Lung (tissue), 11 donors: ENCODE measurements at regions not wholly inside any gene's neighbourhood (a gene's known extent, or its start where the extent isn't known, plus 50 kb on each side); places are given as distances from the start of the nearest gene placed in this dataset.

ENCODE experiments used
- ATAC-seq: fragments of 200-7000 bp; cut with Tn5 transposase; one replicate; pipeline ENCODE4 v1.9.1; 2020; ENCODE audit warnings: moderate number of reproducible peaks; ENCODE audit not compliant: insufficient read depth, low FRiP score
- DNase-seq, 3 donors: peaks; one replicate each; pipeline ENCODE4 v3.0.0-alpha.2; 2013 to 2017
- H3K27ac ChIP-seq, 2 donors: one replicate each; pipeline ENCODE4 v1.5.1; 2013; ENCODE audit warnings: mild to moderate bottlenecking in 2 of 2, moderate library complexity in 2 of 2, control low read depth in 1 of 2, inconsistent platforms in 1 of 2, low read depth in 1 of 2, low read length in 1 of 2
- H3K27me3 ChIP-seq, 3 donors: one replicate each; pipeline ENCODE4 v1.5.1; 2013; ENCODE audit warnings: low read length in 2 of 3; ENCODE audit not compliant: control insufficient read depth in 3 of 3, insufficient read depth in 3 of 3
- H3K36me3 ChIP-seq, 4 donors: one replicate each; pipeline ENCODE4 v1.5.1; 2013; ENCODE audit warnings: low read length in 4 of 4, mild to moderate bottlenecking in 1 of 4, moderate library complexity in 1 of 4; ENCODE audit not compliant: control insufficient read depth in 4 of 4, insufficient read depth in 4 of 4
- H3K4me1 ChIP-seq, 5 donors: one replicate each; pipeline ENCODE4 v1.5.1; 2013; ENCODE audit warnings: low read length in 5 of 5, mild to moderate bottlenecking in 2 of 5, moderate library complexity in 1 of 5; ENCODE audit not compliant: control insufficient read depth in 5 of 5, insufficient read depth in 5 of 5
- H3K4me3 ChIP-seq: one replicate; pipeline ENCODE4 v1.5.1; 2013; ENCODE audit warnings: mild to moderate bottlenecking, control low read depth, moderate library complexity
- H3K9ac ChIP-seq, 2 donors: one replicate each; pipeline ENCODE4 v1.5.1; 2013; ENCODE audit warnings: low read length in 2 of 2, control low read depth in 1 of 2; ENCODE audit not compliant: insufficient read depth in 1 of 2
- H3K9me3 ChIP-seq, 4 donors: one replicate each; pipeline ENCODE4 v1.5.1; 2013; ENCODE audit warnings: low read length in 3 of 4, mild to moderate bottlenecking in 1 of 4, moderate library complexity in 1 of 4; ENCODE audit not compliant: control insufficient read depth in 4 of 4, insufficient read depth in 3 of 4
- WGBS, 2 donors: extraction: QIAGEN DNeasy Blood & Tissue Kit; methylation state at CpG; one replicate each; pipeline ENCODE4 v1.1.7; 2013; 5-methylcytosine and 5-hydroxymethylcytosine counted together
- TF ChIP-seq, protein P1 (sequence below): IDR thresholded peaks from 2 replicates; pipeline ENCODE4 v1.5.1; 2012; ENCODE audit warnings: mild to moderate bottlenecking; ENCODE audit errors: control extremely low read depth, extremely low read depth
- donor health status: control.
- donor health status: control.
- donor health status: Bipolar disorder and iron deficiency.
- donor health status: healthy.
- donor health status: DM: yes; HTN: yes; CAD: no.

DNA sequence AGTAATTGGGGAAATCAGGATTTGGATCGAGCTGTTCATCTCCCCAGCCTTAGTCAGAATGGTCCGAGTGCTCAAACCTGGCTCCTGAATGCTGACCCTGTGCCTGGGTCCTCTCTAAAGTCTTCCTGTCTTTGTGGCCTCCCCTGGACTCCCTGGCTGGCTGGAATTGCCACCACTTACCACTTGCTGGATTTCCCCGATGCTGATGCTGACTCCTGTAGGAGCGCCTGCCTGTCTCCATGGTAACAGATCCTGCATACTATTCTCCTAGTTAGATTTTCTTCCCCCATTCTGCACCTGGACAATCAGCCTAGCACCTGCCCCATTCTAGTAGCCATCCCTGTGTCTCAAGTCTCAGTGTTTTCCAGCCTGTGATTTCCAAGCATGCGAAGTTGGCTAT, 382.2 kb upstream of the ESRRG start:
- Histone ChIP-seq H3K36me3 (no peaks in the 10 kb centered on the region), H3K27ac (no peak overlapping the region), H3K9ac (no peak overlapping the region), H3K4me3 (no peak overlapping the region), H3K9me3 (no peaks in the 10 kb centered on the region), H3K4me1 (no peaks in the 10 kb centered on the region), H3K27me3 (no peaks in the 10 kb centered on the region)
- TF ChIP-seq, protein P1, sequence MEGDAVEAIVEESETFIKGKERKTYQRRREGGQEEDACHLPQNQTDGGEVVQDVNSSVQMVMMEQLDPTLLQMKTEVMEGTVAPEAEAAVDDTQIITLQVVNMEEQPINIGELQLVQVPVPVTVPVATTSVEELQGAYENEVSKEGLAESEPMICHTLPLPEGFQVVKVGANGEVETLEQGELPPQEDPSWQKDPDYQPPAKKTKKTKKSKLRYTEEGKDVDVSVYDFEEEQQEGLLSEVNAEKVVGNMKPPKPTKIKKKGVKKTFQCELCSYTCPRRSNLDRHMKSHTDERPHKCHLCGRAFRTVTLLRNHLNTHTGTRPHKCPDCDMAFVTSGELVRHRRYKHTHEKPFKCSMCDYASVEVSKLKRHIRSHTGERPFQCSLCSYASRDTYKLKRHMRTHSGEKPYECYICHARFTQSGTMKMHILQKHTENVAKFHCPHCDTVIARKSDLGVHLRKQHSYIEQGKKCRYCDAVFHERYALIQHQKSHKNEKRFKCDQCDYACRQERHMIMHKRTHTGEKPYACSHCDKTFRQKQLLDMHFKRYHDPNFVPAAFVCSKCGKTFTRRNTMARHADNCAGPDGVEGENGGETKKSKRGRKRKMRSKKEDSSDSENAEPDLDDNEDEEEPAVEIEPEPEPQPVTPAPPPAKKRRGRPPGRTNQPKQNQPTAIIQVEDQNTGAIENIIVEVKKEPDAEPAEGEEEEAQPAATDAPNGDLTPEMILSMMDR, result no peak
- DNase-seq, result no peak
- ATAC-seq, result no peak
- WGBS, 2 donors, result 90 to 92% methylated on average over 5 of the region's 5 CpGs

DNA sequence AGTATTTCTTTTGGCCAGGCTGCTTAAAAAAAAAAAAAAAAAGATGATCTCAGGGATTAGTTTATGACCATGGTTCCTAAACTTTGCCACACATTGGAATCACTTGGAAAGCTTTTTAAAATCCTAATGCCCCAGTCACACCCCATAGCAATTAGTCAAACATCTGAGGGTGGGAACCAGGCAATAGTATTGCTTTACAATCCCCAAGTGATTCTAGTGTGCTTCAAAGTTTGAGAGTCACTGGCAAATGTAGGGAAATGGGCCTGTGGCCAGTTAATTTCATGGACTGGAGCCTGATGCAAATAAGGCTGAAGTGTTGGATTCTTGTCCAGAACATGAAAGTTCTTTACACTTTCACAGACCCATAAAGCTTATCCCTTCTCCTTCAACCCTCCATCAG, 374.6 kb upstream of the ESRRG start:
- DNase-seq (no peak), ATAC-seq (no peak)
- H3K27ac ChIP-seq, result no peak overlapping the region
- TF ChIP-seq, protein P1, result no peak
- H3K9me3 ChIP-seq, result no peaks in the 10 kb centered on the region
- H3K4me3 ChIP-seq, result no peak overlapping the region
- H3K9ac ChIP-seq, result no peak overlapping the region
- no peaks in the 10 kb centered on the region for H3K36me3 ChIP-seq
- no peaks in the 10 kb centered on the region for H3K27me3 ChIP-seq
- H3K4me1 ChIP-seq, result no peaks in the 10 kb centered on the region

DNA sequence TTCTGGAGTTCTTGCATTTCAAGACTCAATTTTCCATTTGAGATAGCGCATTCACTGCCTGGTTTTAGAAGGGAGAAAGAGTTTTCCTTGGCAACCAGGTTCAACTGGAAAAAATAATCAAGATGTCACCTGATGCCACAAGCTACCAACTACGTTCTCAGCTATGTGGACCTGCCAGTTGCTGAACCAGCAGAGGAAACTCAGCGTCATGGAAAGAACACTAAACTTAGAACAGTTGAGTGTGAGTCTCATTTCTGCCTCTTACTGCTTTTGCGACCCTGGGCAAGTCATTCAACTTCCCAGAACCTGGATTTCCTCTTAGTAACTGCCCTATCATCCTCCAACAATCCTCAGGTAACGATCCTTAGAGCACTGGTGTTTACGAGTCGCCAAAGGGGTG, 373.0 kb upstream of the ESRRG start:
- no peak overlapping the region for H3K27ac ChIP-seq
- 74 to 82% methylated on average over 7 of the region's 7 CpGs for WGBS, 2 donors
- H3K9ac ChIP-seq, result no peak overlapping the region
- no peaks in the 10 kb centered on the region for H3K27me3 ChIP-seq
- DNase-seq (no peak), ATAC-seq (no peak)
- H3K4me3 ChIP-seq, result no peak overlapping the region
- TF ChIP-seq, protein P1, result no peak
- no peaks in the 10 kb centered on the region for H3K36me3 ChIP-seq
- no peaks in the 10 kb centered on the region for H3K4me1 ChIP-seq
- no peaks in the 10 kb centered on the region for H3K9me3 ChIP-seq

DNA sequence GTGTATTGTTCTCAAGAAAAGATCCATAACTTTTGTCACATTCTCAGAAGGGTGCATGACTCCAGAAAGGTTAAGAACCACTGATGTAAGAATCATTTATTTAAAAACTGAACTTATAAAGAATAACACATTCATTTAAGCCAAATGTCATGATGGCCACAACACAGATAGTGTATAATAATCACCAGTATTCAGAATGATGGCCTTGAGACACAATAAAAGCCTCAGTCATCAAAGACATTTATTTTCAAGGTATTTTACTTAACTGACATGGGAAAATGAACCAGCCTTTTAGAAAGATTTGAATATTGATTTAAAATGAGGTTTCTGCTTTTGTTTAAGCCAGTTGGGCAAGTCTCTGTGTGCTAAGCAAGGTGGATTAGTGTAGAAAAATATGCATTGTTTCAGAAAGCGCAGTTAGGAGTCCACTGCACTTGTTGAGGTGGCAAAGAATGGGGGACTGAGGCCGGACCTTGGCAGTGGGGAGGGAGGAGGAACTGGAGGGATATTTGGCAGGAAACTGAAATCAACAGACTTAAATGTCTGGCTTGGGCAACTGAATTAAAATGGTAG, 371.9 kb upstream of the ESRRG start:
- peaks cover 0 to 4% (median 0%) of the 10 kb centered on the region in 3 donors for H3K27me3 ChIP-seq
- H3K4me1 ChIP-seq, result peaks cover 0 to 10% (median 1%) of the 10 kb centered on the region in 5 donors
- WGBS, 2 donors, result 76 to 80% methylated on average over 2 of the region's 2 CpGs
- no peak overlapping the region for H3K9ac ChIP-seq
- TF ChIP-seq, protein P1, result no peak
- no peaks in the 10 kb centered on the region for H3K9me3 ChIP-seq
- no peak overlapping the region for H3K27ac ChIP-seq
- no peak for ATAC-seq
- H3K36me3 ChIP-seq, result no peaks in the 10 kb centered on the region
- no peak for DNase-seq
- no peak overlapping the region for H3K4me3 ChIP-seq
